ENCODE measurements at regions not wholly inside any gene's neighbourhood (a gene's known extent, or its start where the extent isn't known, plus 50 kb on each side); places are given as distances from the start of the nearest gene placed in this dataset.
A peak's percentile ranks its signal among the peaks of the same experiment; 100 is the strongest.

DNA sequence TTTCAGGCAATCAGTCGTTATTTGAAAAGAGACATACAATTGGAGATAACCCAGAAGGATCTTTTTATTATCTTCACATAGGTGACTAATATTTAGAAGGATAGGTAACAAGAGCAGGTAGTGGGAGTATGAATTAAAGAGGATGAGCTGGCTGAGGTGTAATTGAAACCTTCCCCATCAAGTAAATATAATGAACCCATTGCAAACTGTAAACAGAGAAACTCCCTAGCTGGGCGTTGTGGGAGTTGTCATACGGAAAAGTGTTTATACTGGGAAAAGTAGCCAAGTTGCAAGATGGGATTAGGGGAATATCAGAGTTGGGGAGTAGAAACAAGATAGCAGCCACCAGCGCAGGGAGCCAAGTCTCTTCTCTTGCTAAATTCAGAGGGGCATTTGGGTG, 448.4 kb downstream of the COG6 start:
- no peak overlapping the region for H3K4me3 ChIP-seq (ENCODE audit: low read depth, low read length)
- DNase-seq (ENCODE audit: low read depth) = no peak
- no peak for TF ChIP-seq MYC (IDR thresholded peaks at IDR 0.05; ENCODE audit: low read depth, low read length)
- TF ChIP-seq, protein P1, sequence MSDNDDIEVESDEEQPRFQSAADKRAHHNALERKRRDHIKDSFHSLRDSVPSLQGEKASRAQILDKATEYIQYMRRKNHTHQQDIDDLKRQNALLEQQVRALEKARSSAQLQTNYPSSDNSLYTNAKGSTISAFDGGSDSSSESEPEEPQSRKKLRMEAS (IDR thresholded peaks at IDR 0.05; ENCODE audit: low read depth, low read length) = no peak
- TF ChIP-seq, protein P2, sequence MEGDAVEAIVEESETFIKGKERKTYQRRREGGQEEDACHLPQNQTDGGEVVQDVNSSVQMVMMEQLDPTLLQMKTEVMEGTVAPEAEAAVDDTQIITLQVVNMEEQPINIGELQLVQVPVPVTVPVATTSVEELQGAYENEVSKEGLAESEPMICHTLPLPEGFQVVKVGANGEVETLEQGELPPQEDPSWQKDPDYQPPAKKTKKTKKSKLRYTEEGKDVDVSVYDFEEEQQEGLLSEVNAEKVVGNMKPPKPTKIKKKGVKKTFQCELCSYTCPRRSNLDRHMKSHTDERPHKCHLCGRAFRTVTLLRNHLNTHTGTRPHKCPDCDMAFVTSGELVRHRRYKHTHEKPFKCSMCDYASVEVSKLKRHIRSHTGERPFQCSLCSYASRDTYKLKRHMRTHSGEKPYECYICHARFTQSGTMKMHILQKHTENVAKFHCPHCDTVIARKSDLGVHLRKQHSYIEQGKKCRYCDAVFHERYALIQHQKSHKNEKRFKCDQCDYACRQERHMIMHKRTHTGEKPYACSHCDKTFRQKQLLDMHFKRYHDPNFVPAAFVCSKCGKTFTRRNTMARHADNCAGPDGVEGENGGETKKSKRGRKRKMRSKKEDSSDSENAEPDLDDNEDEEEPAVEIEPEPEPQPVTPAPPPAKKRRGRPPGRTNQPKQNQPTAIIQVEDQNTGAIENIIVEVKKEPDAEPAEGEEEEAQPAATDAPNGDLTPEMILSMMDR (IDR thresholded peaks at IDR 0.05; ENCODE audit: low read depth, low read length) = no peak
- TF ChIP-seq POLR2A (IDR thresholded peaks at IDR 0.05; ENCODE audit: extremely low read depth, insufficient read length) = no peak

DNA sequence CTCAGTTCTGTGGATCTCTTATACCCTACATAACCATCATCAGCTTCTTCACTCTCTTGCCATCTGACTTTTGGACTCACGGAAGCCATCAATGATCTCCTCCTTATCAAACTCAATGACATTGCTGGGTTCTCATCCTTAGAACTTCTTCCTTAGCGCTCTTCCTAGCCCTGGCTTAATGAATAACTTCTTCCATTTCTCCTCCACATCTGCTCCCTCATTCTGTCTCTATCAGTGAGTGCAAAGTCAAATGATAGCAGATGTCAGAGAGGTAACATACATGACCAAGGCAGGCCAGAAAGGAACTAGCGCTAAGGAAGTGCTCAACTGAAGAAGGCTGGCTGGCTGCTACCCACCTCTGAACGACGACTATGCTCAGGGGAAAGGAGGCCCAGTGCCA, 449.8 kb downstream of the COG6 start:
- TF ChIP-seq POLR2A (IDR thresholded peaks at IDR 0.05; ENCODE audit: extremely low read depth, insufficient read length) = no peak
- no peak for TF ChIP-seq MYC (IDR thresholded peaks at IDR 0.05; ENCODE audit: low read depth, low read length)
- TF ChIP-seq, protein P1 (IDR thresholded peaks at IDR 0.05; ENCODE audit: low read depth, low read length) = no peak
- TF ChIP-seq, protein P2 (IDR thresholded peaks at IDR 0.05; ENCODE audit: low read depth, low read length) = no peak
- H3K4me3 ChIP-seq (ENCODE audit: low read depth, low read length) = no peak overlapping the region
- DNase-seq (ENCODE audit: low read depth) = no peak

DNA sequence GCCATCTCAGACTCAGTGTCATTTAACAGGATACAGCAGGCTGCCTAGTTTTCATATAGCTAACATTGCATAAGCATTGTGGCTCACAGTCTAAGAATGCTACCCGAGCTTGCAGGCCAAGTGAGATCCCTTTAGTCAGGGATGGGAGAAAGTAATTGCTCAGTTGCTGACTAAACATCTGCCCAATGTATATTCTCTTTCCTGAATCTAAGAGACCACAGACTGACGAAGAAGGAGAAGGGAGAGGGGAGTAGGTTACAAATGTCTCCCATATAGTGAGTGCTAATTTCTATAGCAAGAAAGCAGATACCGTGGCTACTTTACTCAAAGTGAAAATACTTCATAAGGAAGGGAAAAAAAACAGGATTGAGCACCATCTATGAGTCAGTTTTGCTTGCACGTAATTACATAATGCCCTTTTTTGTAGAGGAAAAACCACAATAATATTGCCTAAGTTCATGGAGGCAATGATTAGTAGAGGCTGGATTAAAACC, 453.9 kb downstream of the COG6 start:
- no peak overlapping the region for H3K4me3 ChIP-seq (ENCODE audit: low read depth, low read length)
- peak; percentile 43 for DNase-seq (ENCODE audit: low read depth)
- no peak for TF ChIP-seq MYC (IDR thresholded peaks at IDR 0.05; ENCODE audit: low read depth, low read length)
- TF ChIP-seq, protein P1 (IDR thresholded peaks at IDR 0.05; ENCODE audit: low read depth, low read length) = no peak
- TF ChIP-seq POLR2A (IDR thresholded peaks at IDR 0.05; ENCODE audit: extremely low read depth, insufficient read length) = no peak
- TF ChIP-seq, protein P2 (IDR thresholded peaks at IDR 0.05; ENCODE audit: low read depth, low read length) = no peak

DNA sequence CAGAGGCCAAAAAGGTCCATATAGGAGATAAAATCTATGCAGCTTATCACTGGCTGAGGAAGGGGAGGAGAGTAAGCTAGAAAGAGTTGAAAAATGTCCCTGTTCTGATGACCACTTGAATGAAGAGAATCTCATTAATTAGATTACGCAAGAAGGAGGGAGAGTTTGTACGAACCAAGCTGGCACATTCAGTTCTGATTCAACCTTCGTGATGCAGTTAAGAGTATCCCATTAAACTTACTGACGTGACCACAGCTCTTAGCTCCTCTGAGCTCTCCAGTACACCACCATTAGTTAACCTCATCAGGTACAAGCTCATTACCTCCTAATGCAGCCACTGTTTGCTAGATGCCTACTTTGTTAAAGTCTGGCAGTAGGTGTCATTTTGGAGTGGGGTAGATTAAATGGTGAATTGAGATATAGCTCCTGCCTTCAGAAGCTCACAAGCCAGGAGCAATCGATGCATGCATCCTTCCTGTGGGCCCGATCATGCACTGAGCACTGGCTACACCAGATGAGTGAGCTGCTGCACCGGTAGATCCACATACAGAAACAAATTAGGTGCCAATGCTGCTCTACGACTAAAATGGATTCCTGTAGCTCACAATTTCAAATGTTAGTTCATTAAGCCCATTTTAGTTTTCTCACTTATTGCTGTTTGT, 458.3 kb downstream of the COG6 start:
- DNase-seq (ENCODE audit: low read depth) = no peak
- TF ChIP-seq POLR2A (IDR thresholded peaks at IDR 0.05; ENCODE audit: extremely low read depth, insufficient read length) (no peak), MYC (IDR thresholded peaks at IDR 0.05; ENCODE audit: low read depth, low read length) (no peak)
- TF ChIP-seq, protein P1 (IDR thresholded peaks at IDR 0.05; ENCODE audit: low read depth, low read length) = no peak
- TF ChIP-seq, protein P2 (IDR thresholded peaks at IDR 0.05; ENCODE audit: low read depth, low read length) = no peak
- no peak overlapping the region for H3K4me3 ChIP-seq (ENCODE audit: low read depth, low read length)

DNA sequence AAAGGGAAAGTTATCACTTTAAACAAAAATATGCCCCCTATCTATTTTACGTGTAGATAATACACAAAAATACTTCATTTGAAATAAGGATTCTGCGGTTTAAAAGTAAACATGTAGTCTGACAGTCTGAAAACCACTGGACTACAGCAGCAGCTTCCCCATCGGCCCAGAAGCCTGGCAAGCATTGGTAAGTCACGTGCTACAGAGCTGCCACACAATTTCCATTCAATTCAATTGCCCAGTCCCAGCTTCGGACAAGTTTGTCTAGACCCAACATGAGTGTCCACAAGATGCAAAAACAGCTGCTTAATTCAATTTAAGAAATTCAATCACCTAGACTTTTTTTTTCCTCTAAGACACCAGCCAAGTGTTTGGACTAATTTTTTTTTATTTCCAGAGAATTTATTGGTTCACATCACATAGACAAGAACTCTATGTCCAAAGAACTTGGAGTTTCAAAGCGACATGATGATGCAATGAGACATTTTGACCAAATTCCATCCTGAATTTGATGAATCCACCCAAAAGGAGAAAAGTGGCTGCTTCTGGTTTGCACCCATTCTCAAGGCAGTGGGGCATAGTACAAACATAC, 458.9 kb downstream of the COG6 start:
- TF ChIP-seq, protein P2 (IDR thresholded peaks at IDR 0.05; ENCODE audit: low read depth, low read length) = no peak
- TF ChIP-seq, protein P1 (IDR thresholded peaks at IDR 0.05; ENCODE audit: low read depth, low read length) = no peak
- no peak for TF ChIP-seq POLR2A (IDR thresholded peaks at IDR 0.05; ENCODE audit: extremely low read depth, insufficient read length)
- no peak for TF ChIP-seq MYC (IDR thresholded peaks at IDR 0.05; ENCODE audit: low read depth, low read length)
- H3K4me3 ChIP-seq (ENCODE audit: low read depth, low read length) = no peak overlapping the region
- DNase-seq (ENCODE audit: low read depth) = no peak

Measured in NB4 (cell line).